GM12864 (cell line): ENCODE measurements at regions not wholly inside any gene's neighbourhood (a gene's known extent, or its start where the extent isn't known, plus 50 kb on each side); places are given as distances from the start of the nearest gene placed in this dataset.

Source experiments
- DNase-seq: peaks from one replicate; pipeline ENCODE4 v3.0.0-alpha.2; 2011; ENCODE audit warnings: low read depth
- H3K4me3 ChIP-seq: 2 replicates; pipeline ENCODE4 v1.5.1; 2011; ENCODE audit warnings: mild to moderate bottlenecking, low read depth, low read length, control low read depth
- TF ChIP-seq, protein P1 (sequence below): IDR thresholded peaks from 2 replicates; pipeline ENCODE4 v1.5.1; 2011; ENCODE audit warnings: low read depth, mild to moderate bottlenecking, moderate library complexity, low read length, control low read depth, inconsistent platforms; ENCODE audit errors: missing control alignments

- TF ChIP-seq, protein P1, sequence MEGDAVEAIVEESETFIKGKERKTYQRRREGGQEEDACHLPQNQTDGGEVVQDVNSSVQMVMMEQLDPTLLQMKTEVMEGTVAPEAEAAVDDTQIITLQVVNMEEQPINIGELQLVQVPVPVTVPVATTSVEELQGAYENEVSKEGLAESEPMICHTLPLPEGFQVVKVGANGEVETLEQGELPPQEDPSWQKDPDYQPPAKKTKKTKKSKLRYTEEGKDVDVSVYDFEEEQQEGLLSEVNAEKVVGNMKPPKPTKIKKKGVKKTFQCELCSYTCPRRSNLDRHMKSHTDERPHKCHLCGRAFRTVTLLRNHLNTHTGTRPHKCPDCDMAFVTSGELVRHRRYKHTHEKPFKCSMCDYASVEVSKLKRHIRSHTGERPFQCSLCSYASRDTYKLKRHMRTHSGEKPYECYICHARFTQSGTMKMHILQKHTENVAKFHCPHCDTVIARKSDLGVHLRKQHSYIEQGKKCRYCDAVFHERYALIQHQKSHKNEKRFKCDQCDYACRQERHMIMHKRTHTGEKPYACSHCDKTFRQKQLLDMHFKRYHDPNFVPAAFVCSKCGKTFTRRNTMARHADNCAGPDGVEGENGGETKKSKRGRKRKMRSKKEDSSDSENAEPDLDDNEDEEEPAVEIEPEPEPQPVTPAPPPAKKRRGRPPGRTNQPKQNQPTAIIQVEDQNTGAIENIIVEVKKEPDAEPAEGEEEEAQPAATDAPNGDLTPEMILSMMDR, result no peak
- DNase-seq, result no peak
- no peak overlapping the region for H3K4me3 ChIP-seq
Measured at GRCh38 chr13:62096652-62097051, 681.0 kb upstream of the PCDH20 start.

DNA sequence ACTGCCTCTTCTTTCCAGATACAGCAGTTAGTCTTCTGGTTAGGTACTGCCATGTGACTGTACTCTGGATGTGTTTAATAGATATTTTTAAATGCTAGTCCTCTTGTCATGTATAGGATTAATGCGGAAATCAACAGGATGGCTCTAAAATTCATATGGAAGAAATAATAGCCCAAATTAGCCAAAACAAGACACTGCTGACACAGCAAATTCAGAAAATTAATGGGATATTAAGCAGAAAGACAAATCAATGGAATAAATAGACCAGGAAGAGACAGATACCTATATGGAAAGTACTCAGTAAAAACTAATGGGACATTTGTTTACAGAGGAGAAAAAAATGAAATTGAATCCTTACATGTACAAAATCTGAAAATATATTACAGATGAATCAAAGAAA, 679.3 kb upstream of the PCDH20 start:
- TF ChIP-seq, protein P1, result no peak
- DNase-seq, result no peak
- H3K4me3 ChIP-seq, result no peak overlapping the region

GRCh38 chr13:62093984-62094780, 678.5 kb upstream of the PCDH20 start:
- DNase-seq, result no peak
- H3K4me3 ChIP-seq, result no peak overlapping the region
- TF ChIP-seq, protein P1, result no peak

DNA sequence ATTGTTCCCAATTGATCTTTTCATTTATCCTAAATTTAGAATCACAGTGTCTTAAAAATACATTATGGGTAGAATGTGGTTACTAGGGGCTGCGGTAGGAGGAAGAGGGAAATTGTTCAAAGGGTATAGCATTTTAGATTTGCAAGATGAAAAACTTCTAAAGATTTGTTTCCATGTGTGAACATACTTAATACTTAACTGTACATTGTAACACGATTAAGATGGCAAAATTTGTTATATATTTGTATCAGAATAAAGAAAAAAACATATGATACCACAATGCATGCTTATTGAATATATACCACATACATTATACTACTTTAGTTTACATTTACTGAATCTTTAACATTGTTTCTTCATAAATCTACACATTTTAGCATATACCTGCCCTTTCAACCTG, 677.3 kb upstream of the PCDH20 start:
- TF ChIP-seq, protein P1, result no peak
- H3K4me3 ChIP-seq, result no peak overlapping the region
- DNase-seq, result no peak

- DNase-seq, result no peak
- TF ChIP-seq, protein P1, result no peak
- no peak overlapping the region for H3K4me3 ChIP-seq
Measured at GRCh38 chr13:62092536-62092935, 676.9 kb upstream of the PCDH20 start.

DNA sequence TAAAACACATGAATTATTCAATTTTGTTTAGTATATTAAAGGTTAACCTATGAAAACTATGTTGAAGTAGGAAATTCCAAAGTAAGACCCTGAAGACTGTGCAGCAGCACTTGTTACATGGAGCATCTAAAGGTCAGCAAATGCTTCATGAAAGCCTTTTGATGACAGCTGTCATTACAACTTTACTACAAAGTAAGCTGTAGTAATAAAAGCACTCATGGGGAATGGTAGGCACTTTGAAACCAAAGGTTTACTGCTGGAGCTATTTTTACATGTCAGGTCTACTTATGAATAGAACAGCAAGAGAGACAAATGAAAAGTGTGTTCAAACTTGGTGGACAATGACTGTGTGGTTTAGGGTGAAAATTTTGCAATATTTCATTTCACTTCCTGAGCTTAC, 672.5 kb upstream of the PCDH20 start:
- H3K4me3 ChIP-seq, result no peak overlapping the region
- TF ChIP-seq, protein P1, result no peak
- DNase-seq, result no peak

GRCh38 chr13:62087124-62087523, 671.5 kb upstream of the PCDH20 start:
- TF ChIP-seq, protein P1, result no peak
- no peak overlapping the region for H3K4me3 ChIP-seq
- DNase-seq, result no peak
